A549 (cell line): ENCODE measurements at regions not wholly inside any gene's neighbourhood (a gene's known extent, or its start where the extent isn't known, plus 50 kb on each side); places are given as distances from the start of the nearest gene placed in this dataset.

Experiments
- ATAC-seq, 2 experiments: fragments of 200-7000 bp in 1 of 2; fragments of >200 bp in 1 of 2; cut with Nextera tagmentation in 1 of 2; cut with Tn5 transposase in 1 of 2; 3 replicates each; pipeline versions ENCODE4 v1.8.0 to v1.9.1; 2018 to 2020; ENCODE audit warnings: mild to moderate bottlenecking in 1 of 2, moderate library complexity in 1 of 2
- CTCF ChIA-PET: fragments of 300-600 bp; sonication (Branson Sonifier 250); formaldehyde crosslinking; extraction: SDS; loops from one replicate; lab custom pipeline; 2021; ENCODE audit warnings: antibody characterized with exemption, inconsistent platforms; lab: Yijun Ruan, JAX
- POLR2A ChIA-PET: fragments of 350-600 bp; formaldehyde crosslinking; extraction: SDS; loops from one replicate; lab custom pipeline; 2021; ENCODE audit warnings: antibody characterized with exemption, inconsistent platforms; lab: Yijun Ruan, JAX
- DNase-seq, 2 experiments: peaks; one replicate each; pipeline versions ENCODE4 v3.0.0 to v3.0.0-alpha.2; 2011 to 2016; ENCODE audit warnings: low read depth in 1 of 2, low spot score in 1 of 2
- FAIRE-seq: peaks from 2 replicates; lab custom pipeline; 2011; peaks lifted over from hg19 to GRCh38; lab: Jason Lieb, UNC
- H3K27ac ChIP-seq, 2 experiments: fragments of >200 bp; sonication (Bioruptor Twin); formaldehyde crosslinking; 3 replicates each; pipeline ENCODE4 v1.5.1; 2016 to 2017
- H3K4me1 ChIP-seq: fragments of >200 bp; sonication (Bioruptor Twin); formaldehyde crosslinking; 3 replicates; pipeline ENCODE4 v1.6.1; 2016
- H3K4me2 ChIP-seq: fragments of >200 bp; sonication (Bioruptor Twin); formaldehyde crosslinking; 3 replicates; pipeline ENCODE4 v1.6.1; 2016
- H3K4me3 ChIP-seq: fragments of >200 bp; sonication (Bioruptor Twin); formaldehyde crosslinking; 3 replicates; pipeline ENCODE4 v1.5.1; 2016
- H3K9me3 ChIP-seq: fragments of >200 bp; sonication (Bioruptor Twin); formaldehyde crosslinking; 3 replicates; pipeline ENCODE4 v1.6.1; 2016
- CBX8 ChIP-seq: fragments of 200-600 bp; sonication (generic); IDR thresholded peaks from 2 replicates; pipeline ENCODE4 v1.6.1; 2016
- ELK1 ChIP-seq: fragments of 150-350 bp; IDR thresholded peaks from 2 replicates; pipeline ENCODE4 v1.6.1; 2014; ENCODE audit warnings: low read depth, mild to moderate bottlenecking, low read length
- EP300 ChIP-seq, 2 experiments: fragments of >200 bp; sonication (Bioruptor Twin); formaldehyde crosslinking; IDR thresholded peaks; 2 replicates in 1 of 2; 3 replicates in 1 of 2; pipeline ENCODE4 v1.6.1; 2016 to 2017
- HDAC2 ChIP-seq: fragments of 200-600 bp; sonication (generic); IDR thresholded peaks from 2 replicates; pipeline ENCODE4 v1.6.1; 2016
- HEYL ChIP-seq: fragments of 250-450 bp; sonication (Bioruptor Pico); IDR thresholded peaks from 2 replicates; pipeline ENCODE4 v1.8.0; 2021; ENCODE audit warnings: mild to moderate bottlenecking, moderate library complexity
- HOXB13 ChIP-seq: fragments of 250-450 bp; sonication (Bioruptor Pico); IDR thresholded peaks from 2 replicates; pipeline ENCODE4 v1.5.0; 2020; ENCODE audit warnings: low read depth, mild to moderate bottlenecking, moderate library complexity
- HOXB5 ChIP-seq: fragments of 250-450 bp; sonication (Bioruptor Pico); IDR thresholded peaks from 2 replicates; pipeline ENCODE4 v1.5.0; 2020; ENCODE audit warnings: mild to moderate bottlenecking, moderate library complexity
- KDM5A ChIP-seq: fragments of 200-600 bp; sonication (generic); IDR thresholded peaks from 2 replicates; pipeline ENCODE4 v1.6.1; 2016; ENCODE audit warnings: antibody characterized with exemption, mild to moderate bottlenecking
- MAX ChIP-seq: IDR thresholded peaks from 2 replicates; pipeline ENCODE4 v1.6.1; 2012
- MAZ ChIP-seq: fragments of 150-350 bp; IDR thresholded peaks from 2 replicates; pipeline ENCODE4 v1.6.1; 2014; ENCODE audit warnings: antibody characterized with exemption, low read depth, low read length, borderline replicate concordance
- NPAS2 ChIP-seq: fragments of 250-450 bp; sonication (Bioruptor Pico); IDR thresholded peaks from 2 replicates; pipeline ENCODE4 v1.8.0; 2022; ENCODE audit warnings: mild to moderate bottlenecking, moderate library complexity, borderline replicate concordance
- POLR2A ChIP-seq: IDR thresholded peaks from 2 replicates; pipeline ENCODE4 v1.6.1; 2012; ENCODE audit warnings: mild to moderate bottlenecking, low read length
- REST ChIP-seq: fragments of 200-600 bp; sonication (generic); IDR thresholded peaks from 2 replicates; pipeline ENCODE4 v1.6.1; 2016; ENCODE audit warnings: antibody characterized with exemption, mild to moderate bottlenecking, moderate library complexity
- TFCP2L1 ChIP-seq: fragments of 250-450 bp; sonication (Bioruptor Pico); IDR thresholded peaks from 2 replicates; pipeline ENCODE4 v1.5.0; 2021; ENCODE audit warnings: mild to moderate bottlenecking
- ZFP36 ChIP-seq: fragments of 450-650 bp; IDR thresholded peaks from 2 replicates; pipeline ENCODE4 v1.6.1; 2014; ENCODE audit warnings: borderline replicate concordance; ENCODE audit not compliant: partially characterized antibody
- WGBS: methylation state at CpG from one replicate; pipeline ENCODE4 v1.1.6; 2017; ENCODE audit errors: missing lambda C conversion rate; 5-methylcytosine and 5-hydroxymethylcytosine counted together

DNA sequence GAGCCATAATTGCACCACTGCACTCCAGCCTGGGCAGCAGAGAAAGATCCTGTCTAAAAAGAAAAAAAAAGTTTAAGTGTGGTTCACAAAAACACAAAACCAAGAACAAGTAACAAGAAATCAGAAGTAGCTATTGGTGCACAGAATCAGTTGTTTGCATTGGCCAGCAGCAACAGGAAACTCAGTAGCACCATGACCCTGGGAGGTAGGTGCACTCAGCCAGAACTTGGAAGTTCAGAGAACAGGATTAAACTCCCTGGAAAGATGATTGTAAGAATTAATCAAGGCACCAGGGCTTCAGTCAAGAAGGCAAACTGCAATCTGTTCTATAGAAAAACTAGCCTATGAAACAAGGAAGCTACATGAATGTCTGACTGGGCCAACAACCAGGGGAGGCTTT lies 267.9 kb downstream of the COL12A1 start:
- H3K4me2 ChIP-seq, result no peak overlapping the region
- no peak for TF ChIP-seq ZFP36
- TF ChIP-seq, all 56 proteins: peak for 0
- POLR2A ChIA-PET, result no interaction called here
- H3K27ac ChIP-seq, result no peak overlapping the region
- no peak for DNase-seq
- CTCF ChIA-PET, result interaction anchor here (0.6 to 1.3 kb wide), 4 partner anchors 27 to 522 kb away, joined by 3 to 4 read pairs (median 4); no protein-coding TSS in a partner anchor
- no peak for ATAC-seq
- H3K4me1 ChIP-seq, result no peaks in the 10 kb centered on the region
- no peak overlapping the region for H3K4me3 ChIP-seq
- no peaks in the 10 kb centered on the region for H3K9me3 ChIP-seq
- no peak for FAIRE-seq

DNA sequence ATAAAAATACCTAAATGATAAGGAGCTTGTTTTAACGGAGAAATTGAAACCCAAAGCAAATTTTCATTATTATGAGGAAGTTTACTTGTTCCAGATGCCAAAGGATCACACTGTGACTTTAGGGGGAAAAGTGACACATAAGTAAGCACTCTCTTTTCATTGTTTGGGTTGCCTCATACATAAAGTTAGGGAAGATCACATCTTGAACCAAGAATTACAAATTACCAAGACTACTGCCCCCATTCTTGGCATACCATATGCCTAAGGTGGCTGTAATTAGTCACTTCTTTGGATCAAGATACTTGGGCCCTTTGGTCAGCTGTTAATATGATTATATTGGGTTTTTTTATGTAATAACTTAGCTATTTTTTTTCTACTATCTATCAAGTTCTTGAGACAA lies 269.0 kb downstream of the COL12A1 start:
- H3K4me3 ChIP-seq, result no peak overlapping the region
- FAIRE-seq, result no peak
- no peak for ATAC-seq
- 7% methylated on average over 1 of the region's 1 CpG for WGBS
- no peak overlapping the region for H3K4me2 ChIP-seq
- TF ChIP-seq CBX8 (no peak), KDM5A (no peak), MAX (no peak), MAZ (no peak), HOXB5 (CRISPR knock-in tag) (no peak), REST (no peak), TFCP2L1 (CRISPR knock-in tag) (no peak)
- H3K27ac ChIP-seq, result no peak overlapping the region
- no peak for DNase-seq
- no peaks in the 10 kb centered on the region for H3K4me1 ChIP-seq
- ChIA-PET CTCF (no interaction called here), POLR2A (no interaction called here)
- H3K9me3 ChIP-seq, result no peaks in the 10 kb centered on the region

GRCh38 chr6:74932232-74932888 lies 273.5 kb downstream of the COL12A1 start:
- no peak for TF ChIP-seq HDAC2
- no peak for TF ChIP-seq POLR2A
- CTCF ChIA-PET, result no interaction called here
- no peaks in the 10 kb centered on the region for H3K9me3 ChIP-seq
- DNase-seq (no peak), FAIRE-seq (no peak), ATAC-seq (no peak)
- no peaks in the 10 kb centered on the region for H3K4me1 ChIP-seq
- POLR2A ChIA-PET, result no interaction called here
- no peak overlapping the region for H3K4me2 ChIP-seq
- no peak overlapping the region for H3K4me3 ChIP-seq
- WGBS, result 31% methylated on average over 4 of the region's 4 CpGs
- H3K27ac ChIP-seq, result no peak overlapping the region

- no peaks in the 10 kb centered on the region for H3K9me3 ChIP-seq
- ATAC-seq (no peak), FAIRE-seq (no peak), DNase-seq (no peak)
- H3K4me1 ChIP-seq, result no peaks in the 10 kb centered on the region
- TF ChIP-seq EP300 (IDR thresholded peaks at IDR 0.05) (no peak), HOXB13 (no peak), ELK1 (no peak), NPAS2 (CRISPR knock-in tag) (no peak), HEYL (no peak)
- CTCF ChIA-PET, result no interaction called here
- H3K27ac ChIP-seq, result no peak overlapping the region
- no peak overlapping the region for H3K4me3 ChIP-seq
- H3K4me2 ChIP-seq, result no peak overlapping the region
- POLR2A ChIA-PET, result no interaction called here
- WGBS, result 21% methylated on average over 1 of the region's 1 CpG
These were observed 274.3 kb downstream of the COL12A1 start for GRCh38 chr6:74931558-74931957.
